Heart right ventricle (tissue), 16 donors: ENCODE measurements at regions not wholly inside any gene's neighbourhood (a gene's known extent, or its start where the extent isn't known, plus 50 kb on each side); places are given as distances from the start of the nearest gene placed in this dataset.

Experiments used
- ATAC-seq, 8 donors: fragments of 200-7000 bp; cut with Tn5 transposase; one replicate each; pipeline ENCODE4 v1.9.1; 2020; ENCODE audit warnings: mild to moderate bottlenecking in 8 of 8, moderate library complexity in 8 of 8, moderate number of reproducible peaks in 1 of 8
- DNase-seq, 2 donors: peaks; one replicate each; pipeline ENCODE4 v3.0.0-alpha.2; 2020
- H3K27ac ChIP-seq, 10 donors: fragments of 200-600 bp; sonication (generic) in 2 of 10; one replicate each; pipeline versions ENCODE4 v1.5.0 to v1.8.0; 2020 to 2022; ENCODE audit warnings: mild to moderate bottlenecking in 3 of 10
- H3K27me3 ChIP-seq, 7 donors: fragments of 200-600 bp; one replicate each; pipeline ENCODE4 v1.8.0; 2021 to 2022; ENCODE audit warnings: mild to moderate bottlenecking in 2 of 7
- H3K36me3 ChIP-seq, 9 donors: fragments of 200-600 bp; sonication (generic) in 1 of 9; one replicate each; pipeline versions ENCODE4 v1.5.0 to v1.8.0; 2020 to 2022; ENCODE audit warnings: mild to moderate bottlenecking in 2 of 9
- H3K4me1 ChIP-seq, 9 donors: fragments of 200-600 bp; sonication (generic) in 1 of 9; one replicate each; pipeline versions ENCODE4 v1.5.0 to v1.8.0; 2020 to 2022; ENCODE audit warnings: mild to moderate bottlenecking in 4 of 9
- H3K4me3 ChIP-seq, 10 donors: fragments of 200-600 bp; sonication (generic) in 2 of 10; one replicate each; pipeline versions ENCODE4 v1.5.0 to v1.8.0; 2020 to 2022; ENCODE audit warnings: mild to moderate bottlenecking in 7 of 10, moderate library complexity in 2 of 10
- H3K9me3 ChIP-seq, 11 donors: fragments of 200-600 bp in 10 of 11; sonication (generic) in 2 of 11; one replicate each; pipeline versions ENCODE4 v1.5.0 to v1.8.0; 2013 to 2022; ENCODE audit warnings: mild to moderate bottlenecking in 2 of 11, control low read depth in 1 of 11, moderate library complexity in 1 of 11
- WGBS, 2 donors: extraction: QIAGEN DNeasy Blood & Tissue Kit; methylation state at CpG; one replicate each; pipeline ENCODE4 v1.1.7; 2013; ENCODE audit warnings: inconsistent platforms in 1 of 2; 5-methylcytosine and 5-hydroxymethylcytosine counted together
- intact Hi-C, 10 donors: fragments of 100-400 bp; cut with DNase I; formaldehyde crosslinking; loops; one replicate each; pipeline versions ENCODE4 v1.11.1 to v1.14.2; 2022
- TF ChIP-seq, protein P1 (sequence below), 9 donors: fragments of 200-600 bp; sonication (generic) in 2 of 9; IDR thresholded peaks; one replicate each; pipeline versions ENCODE4 v1.5.0 to v1.8.0; 2021 to 2022; ENCODE audit warnings: antibody characterized with exemption in 9 of 9, mild to moderate bottlenecking in 5 of 9, moderate library complexity in 1 of 9
- donor health status: Arrhythmogenic right ventricular cardiomyopathy.
- donor health status: ischemic (EF 13 %, LVEDD 7.1; RV severe dilation, severe dysfunction).
- donor health status: healthy with polysubstance abuse.
- donor health status: DM: no; HTN: yes; CAD: no.
- donor health status: DM: no; HTN: no; CAD: no.
- donor health status: ischemic (EF 25% LVEDD 6.9; RV normal size, moderate dysfunction).
- donor health status: ischemic (EF 25% LVEDD 5.7; RV mildly dilated, moderate dysfunction).
- donor health status: healthy.
- donor health status: DM: yes; HTN: yes; CAD: no.
- donor health status: Ischemic cardiomyopathy.
- donor health status: ischemic (EF 35%, LVEDD 5.7; RV mildly dilated, moderate dysfunction).
- donor health status: nonischemic (EF 11% LVEDD 7.7; RV severe dilation, severe dysfunction).
- donor health status: DM: yes; HTN: yes; CAD: no.
- donor health status: PGD.
- donor health status: ischemic (EF 29% LVEDD 5.4; RV normal size, mild dysfunction).
- donor health status: nonischemic (EF 23%, LVEDD 6.1; RV moderate dilation, normal function).

DNA sequence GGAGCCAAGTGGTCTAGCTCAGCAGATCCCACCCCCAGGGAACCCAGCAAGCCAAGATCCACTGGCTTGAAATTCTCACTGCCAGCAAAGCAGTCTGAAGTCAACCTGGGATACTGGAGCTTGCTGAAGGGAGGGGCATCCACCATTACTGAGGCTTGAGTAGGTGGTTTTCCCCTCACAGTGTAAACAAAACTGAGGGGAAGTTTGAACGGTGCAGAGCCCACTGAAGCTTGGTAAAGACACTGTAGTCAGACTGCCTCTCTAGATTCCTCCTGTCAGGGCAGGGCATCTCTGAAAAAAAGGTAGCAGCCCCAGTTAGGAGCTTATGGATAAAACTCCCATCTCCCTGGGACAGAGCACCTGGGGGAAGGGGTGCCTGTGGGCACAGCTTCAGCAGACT is 819.5 kb upstream of the EPHA7 start:
- TF ChIP-seq, protein P1, sequence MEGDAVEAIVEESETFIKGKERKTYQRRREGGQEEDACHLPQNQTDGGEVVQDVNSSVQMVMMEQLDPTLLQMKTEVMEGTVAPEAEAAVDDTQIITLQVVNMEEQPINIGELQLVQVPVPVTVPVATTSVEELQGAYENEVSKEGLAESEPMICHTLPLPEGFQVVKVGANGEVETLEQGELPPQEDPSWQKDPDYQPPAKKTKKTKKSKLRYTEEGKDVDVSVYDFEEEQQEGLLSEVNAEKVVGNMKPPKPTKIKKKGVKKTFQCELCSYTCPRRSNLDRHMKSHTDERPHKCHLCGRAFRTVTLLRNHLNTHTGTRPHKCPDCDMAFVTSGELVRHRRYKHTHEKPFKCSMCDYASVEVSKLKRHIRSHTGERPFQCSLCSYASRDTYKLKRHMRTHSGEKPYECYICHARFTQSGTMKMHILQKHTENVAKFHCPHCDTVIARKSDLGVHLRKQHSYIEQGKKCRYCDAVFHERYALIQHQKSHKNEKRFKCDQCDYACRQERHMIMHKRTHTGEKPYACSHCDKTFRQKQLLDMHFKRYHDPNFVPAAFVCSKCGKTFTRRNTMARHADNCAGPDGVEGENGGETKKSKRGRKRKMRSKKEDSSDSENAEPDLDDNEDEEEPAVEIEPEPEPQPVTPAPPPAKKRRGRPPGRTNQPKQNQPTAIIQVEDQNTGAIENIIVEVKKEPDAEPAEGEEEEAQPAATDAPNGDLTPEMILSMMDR (IDR thresholded peaks at IDR 0.05): no peak
- H3K4me3 ChIP-seq: no peak overlapping the region
- peaks cover 0 to 4% (median 0%) of the 10 kb centered on the region in 11 donors for H3K9me3 ChIP-seq
- H3K36me3 ChIP-seq: no peaks in the 10 kb centered on the region
- 44 to 57% methylated on average over 1 of the region's 1 CpG for WGBS, 2 donors
- no peaks in the 10 kb centered on the region for H3K27me3 ChIP-seq
- H3K4me1 ChIP-seq: no peaks in the 10 kb centered on the region
- no peak overlapping the region for H3K27ac ChIP-seq
- ATAC-seq (no peak), DNase-seq (no peak)
- intact Hi-C loops: no loop called here

DNA sequence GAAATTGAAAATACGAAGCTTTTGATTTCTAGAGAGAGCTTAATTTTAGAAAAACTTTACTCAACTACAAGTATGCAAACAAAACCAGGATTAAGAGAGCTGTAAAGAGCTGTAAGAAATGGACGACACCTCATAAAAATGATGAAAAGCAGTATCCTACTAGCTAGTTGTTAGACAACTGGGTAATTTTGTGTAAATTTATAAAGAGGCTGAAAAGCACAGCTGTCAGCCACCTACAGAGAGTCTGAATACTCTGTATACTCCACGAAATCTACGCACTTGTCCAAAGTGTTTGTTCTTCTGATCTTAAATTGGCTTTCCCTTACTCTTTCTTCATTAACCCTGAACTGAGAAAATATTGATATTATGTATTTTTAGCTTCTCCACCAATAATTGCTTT is 808.4 kb upstream of the EPHA7 start:
- Histone ChIP-seq H3K9me3 (peaks cover 0 to 6% (median 0%) of the 10 kb centered on the region in 11 donors), H3K4me3 (no peak overlapping the region), H3K27me3 (no peaks in the 10 kb centered on the region), H3K36me3 (no peaks in the 10 kb centered on the region), H3K4me1 (no peaks in the 10 kb centered on the region), H3K27ac (no peak overlapping the region)
- TF ChIP-seq, protein P1 (IDR thresholded peaks at IDR 0.05): no peak
- DNase-seq: no peak
- intact Hi-C loops: no loop called here
- ATAC-seq: no peak
- 69 to 89% methylated on average over 4 of the region's 4 CpGs for WGBS, 2 donors

DNA sequence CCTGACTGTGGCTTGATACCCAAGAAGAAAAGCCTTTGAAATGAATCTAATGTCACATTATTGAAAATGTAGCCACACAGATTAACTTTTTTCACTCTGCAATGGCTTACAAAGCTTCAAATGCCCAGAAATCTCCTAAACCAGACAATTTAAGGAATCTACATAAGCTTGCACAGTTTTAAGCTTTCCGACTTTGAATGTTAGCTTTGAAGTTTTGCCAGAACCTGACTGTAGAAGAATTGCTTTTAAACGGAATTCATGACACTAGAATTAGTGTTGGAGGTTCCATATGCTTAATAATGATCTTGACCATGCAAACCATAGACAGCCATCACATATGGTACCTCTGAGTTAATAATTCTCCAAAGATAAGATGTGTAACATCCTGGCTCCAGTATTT is 798.5 kb upstream of the EPHA7 start:
- H3K4me1 ChIP-seq: no peaks in the 10 kb centered on the region
- DNase-seq: no peak
- no peaks in the 10 kb centered on the region for H3K27me3 ChIP-seq
- H3K9me3 ChIP-seq: no peaks in the 10 kb centered on the region
- 52 to 62% methylated on average over 2 of the region's 2 CpGs for WGBS, 2 donors
- H3K36me3 ChIP-seq: no peaks in the 10 kb centered on the region
- intact Hi-C loops: no loop called here
- TF ChIP-seq, protein P1 (IDR thresholded peaks at IDR 0.05): no peak
- H3K27ac ChIP-seq: no peak overlapping the region
- H3K4me3 ChIP-seq: no peak overlapping the region
- no peak for ATAC-seq

- H3K4me3 ChIP-seq: no peak overlapping the region
- H3K4me1 ChIP-seq: no peaks in the 10 kb centered on the region
- TF ChIP-seq, protein P1 (IDR thresholded peaks at IDR 0.05): no peak
- 88% methylated on average over 1 of the region's 1 CpG for WGBS, 2 donors
- no peaks in the 10 kb centered on the region for H3K27me3 ChIP-seq
- no peak for ATAC-seq
- intact Hi-C loops: no loop called here
- no peaks in the 10 kb centered on the region for H3K36me3 ChIP-seq
- no peaks in the 10 kb centered on the region for H3K9me3 ChIP-seq
- H3K27ac ChIP-seq: no peak overlapping the region
- DNase-seq: no peak
Measured at GRCh38 chr6:94215552-94215951, 796.2 kb upstream of the EPHA7 start.

GRCh38 chr6:94213226-94213625 is 793.9 kb upstream of the EPHA7 start:
- H3K27ac ChIP-seq: no peak overlapping the region
- H3K36me3 ChIP-seq: no peaks in the 10 kb centered on the region
- DNase-seq (no peak), ATAC-seq (no peak)
- no peaks in the 10 kb centered on the region for H3K9me3 ChIP-seq
- no peaks in the 10 kb centered on the region for H3K27me3 ChIP-seq
- TF ChIP-seq, protein P1 (IDR thresholded peaks at IDR 0.05): no peak
- intact Hi-C loops: no loop called here
- H3K4me1 ChIP-seq: no peaks in the 10 kb centered on the region
- no peak overlapping the region for H3K4me3 ChIP-seq
- WGBS, 2 donors: 40 to 46% methylated on average over 2 of the region's 2 CpGs
